NCI-H345 (cell line): ENCODE measurements at regions not wholly inside any gene's neighbourhood (a gene's known extent, or its start where the extent isn't known, plus 50 kb on each side); places are given as distances from the start of the nearest gene placed in this dataset.

Source experiments
- DNase-seq: peaks from one replicate; lab custom pipeline; 2025; lab: John Stamatoyannopoulos, UW

- no peak for DNase-seq
Observed at GRCh38 chr6:22027040-22027725, 269.7 kb downstream of the PRL start.

GRCh38 chr6:22028403-22029090, 268.3 kb downstream of the PRL start:
- no peak for DNase-seq

DNA sequence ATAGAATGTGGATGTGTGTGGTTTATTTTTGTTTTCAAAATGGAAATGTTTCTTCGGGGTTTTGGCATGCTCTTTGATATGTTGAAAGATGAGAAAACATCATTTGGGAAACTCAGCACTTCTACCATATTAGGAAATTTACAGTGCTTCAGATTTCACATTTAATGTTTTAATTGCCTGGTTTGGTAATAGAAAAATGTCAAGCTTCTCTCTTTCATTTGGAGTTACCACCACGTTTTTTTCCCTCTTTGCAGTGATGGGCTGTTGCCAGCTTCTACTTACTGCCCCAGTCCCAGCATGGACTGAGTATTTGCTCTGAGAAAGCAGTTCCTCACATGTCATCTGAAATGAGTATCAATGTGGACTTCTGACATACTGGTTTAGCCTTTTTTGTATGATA, 267.7 kb downstream of the PRL start:
- no peak for DNase-seq

DNA sequence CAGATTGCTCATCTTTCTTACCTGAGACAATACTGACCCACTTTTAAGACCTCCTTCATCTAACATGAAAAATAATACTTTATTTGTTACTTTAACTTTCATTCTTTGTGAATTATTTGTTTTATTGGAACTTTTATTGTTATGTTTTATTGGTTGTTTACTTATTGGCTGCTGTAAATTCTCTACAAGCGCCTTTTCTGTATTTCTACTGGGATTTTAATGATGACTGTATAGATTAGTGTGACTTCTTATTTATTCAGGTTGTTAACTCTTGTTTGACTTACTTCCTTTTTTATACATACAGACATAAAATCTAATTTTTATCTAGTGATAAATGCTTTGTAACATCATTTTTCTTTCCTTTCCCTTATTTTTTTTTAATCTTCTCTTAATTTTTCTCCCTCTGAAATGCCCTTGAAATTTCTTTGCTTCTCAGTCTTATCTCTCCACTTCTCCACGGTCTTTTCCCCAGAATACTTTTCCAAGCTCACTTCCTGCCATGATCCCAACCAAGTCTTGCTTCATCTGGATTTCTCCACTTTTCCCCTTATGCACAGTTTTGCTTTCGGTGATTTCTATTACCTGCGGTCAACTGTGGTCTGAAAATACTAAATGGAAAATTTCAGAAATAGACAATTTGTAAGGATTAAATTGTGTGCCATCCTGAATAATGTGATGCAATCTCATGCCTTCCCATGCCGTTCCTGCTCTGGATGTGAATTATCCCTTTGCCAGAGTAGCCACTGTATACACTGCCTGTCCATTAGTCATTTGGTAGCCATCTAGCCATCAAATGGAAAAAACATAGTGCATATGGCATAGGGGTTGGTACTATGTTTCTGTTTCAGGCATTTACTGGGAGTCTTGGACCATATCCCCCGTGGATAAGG, 265.9 kb downstream of the PRL start:
- DNase-seq: no peak

GRCh38 chr6:22035690-22036089, 261.1 kb downstream of the PRL start:
- DNase-seq: no peak

DNA sequence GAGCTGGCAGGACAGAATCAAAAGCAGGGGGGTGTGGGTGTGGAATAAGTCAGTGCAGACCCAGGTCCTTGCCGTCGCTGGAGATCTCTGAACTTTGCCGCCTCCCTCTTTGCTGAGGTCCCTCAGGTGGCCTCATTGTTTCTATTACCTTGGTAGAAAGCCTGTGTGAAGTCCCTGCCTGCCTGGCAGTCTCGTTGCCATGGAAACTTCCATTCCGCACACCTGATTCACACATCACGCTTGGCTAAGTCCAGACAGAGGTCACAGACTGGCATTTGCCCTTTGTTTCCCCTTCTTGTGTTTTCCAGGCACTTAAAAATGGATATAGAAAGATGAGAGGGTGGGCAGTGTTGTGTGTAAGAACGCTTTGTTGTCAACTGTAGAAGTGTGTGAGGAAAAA, 260.6 kb downstream of the PRL start:
- DNase-seq: peak; percentile 25

GRCh38 chr6:22036699-22037098, 260.1 kb downstream of the PRL start:
- DNase-seq: no peak

GRCh38 chr6:22041797-22042480, 254.9 kb downstream of the PRL start:
- DNase-seq: no peak

- no peak for DNase-seq
Observed at GRCh38 chr6:22042706-22043105, 254.1 kb downstream of the PRL start.

DNA sequence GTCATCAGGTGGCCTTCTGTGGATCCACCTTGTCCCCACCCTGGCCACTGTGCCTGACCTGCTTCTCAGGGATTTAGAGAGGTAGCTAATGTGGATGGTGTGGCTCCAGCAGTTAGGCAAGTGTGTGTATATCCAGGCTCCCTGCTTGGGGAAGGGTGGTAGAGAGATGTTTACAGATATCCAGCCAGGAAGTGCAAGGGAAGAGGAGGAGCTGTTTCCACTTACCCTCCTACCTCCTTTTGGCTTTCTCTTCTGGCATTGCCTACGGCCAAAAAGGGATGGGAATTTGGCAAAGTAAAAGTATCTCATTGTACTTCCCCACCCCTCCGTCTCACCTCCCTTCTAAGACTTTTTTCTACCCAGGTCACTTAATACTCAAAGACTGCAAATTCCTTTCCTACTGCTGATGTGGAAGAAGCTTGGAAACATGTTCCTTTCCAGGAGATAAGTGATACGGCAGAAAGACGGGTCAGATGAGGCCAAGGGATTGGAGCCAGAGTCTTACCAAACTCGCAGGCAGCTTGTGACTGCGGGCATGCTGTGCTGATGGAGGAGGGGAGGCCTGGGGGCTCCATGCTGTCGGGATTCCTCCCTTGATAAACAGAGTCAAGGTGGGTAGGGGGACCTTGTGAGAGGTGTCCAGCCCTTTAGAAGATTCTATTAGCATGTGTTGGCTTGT, 253.4 kb downstream of the PRL start:
- DNase-seq: no peak

DNA sequence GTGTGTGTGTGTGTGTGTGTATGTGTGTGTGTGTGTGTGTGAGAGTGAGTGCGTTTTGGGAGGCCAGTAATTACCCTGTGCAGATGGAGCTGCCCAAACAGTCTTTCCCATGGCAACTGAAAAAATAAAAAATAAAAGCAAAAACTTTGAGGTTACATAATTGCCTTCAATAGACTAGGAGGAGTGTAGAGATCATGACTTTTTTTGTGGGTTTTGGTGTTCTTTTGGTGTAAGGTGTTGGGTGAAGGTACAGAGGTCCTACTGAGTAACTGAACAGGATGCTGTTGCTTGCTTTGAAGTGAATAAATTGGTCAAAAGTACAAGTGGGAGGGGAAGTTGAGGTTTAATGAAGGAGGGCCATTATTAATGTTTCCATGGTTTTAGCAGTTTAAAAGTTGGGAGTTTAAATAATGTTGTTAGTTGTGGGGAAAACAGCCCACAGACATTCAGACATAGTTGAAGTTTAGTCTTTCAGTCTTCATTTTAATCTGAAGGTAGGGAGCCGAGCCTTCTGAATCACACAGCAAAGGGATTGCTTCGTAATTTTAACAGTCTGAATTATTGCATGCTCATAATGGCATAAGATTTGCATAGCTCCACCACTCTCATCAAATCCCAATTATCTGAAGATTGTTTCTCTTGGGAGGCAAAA, 251.4 kb downstream of the PRL start:
- no peak for DNase-seq

GRCh38 chr6:22049002-22049401, 247.8 kb downstream of the PRL start:
- no peak for DNase-seq

DNA sequence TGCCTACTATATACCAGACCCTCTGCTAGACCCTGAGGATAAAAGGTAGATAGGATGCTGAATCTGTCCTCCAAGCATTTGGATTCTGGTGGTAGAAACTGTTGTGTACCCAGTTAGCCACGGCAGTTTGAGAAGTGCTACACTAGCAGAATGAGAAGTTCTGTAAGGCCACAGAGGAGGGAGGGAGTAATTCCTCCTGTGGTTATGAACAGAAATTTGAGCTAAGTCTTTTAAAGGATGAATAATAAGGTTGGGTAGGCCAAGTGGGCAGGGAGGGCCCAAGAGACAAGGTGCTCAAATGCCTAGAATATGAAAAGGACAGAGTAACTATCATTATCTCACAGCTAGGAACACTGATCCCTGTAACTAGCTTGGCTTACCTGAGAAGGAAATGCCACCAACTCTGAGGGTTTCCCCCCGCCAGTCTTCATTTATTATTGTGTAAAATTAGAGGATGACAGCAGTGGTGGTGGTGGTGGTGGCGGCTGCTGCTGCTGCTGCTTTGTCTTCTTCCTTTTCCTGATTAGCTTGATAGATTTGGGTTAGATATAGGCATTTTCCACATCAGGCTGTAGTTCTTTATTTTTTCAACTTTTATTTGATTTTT, 243.3 kb downstream of the PRL start:
- no peak for DNase-seq

DNA sequence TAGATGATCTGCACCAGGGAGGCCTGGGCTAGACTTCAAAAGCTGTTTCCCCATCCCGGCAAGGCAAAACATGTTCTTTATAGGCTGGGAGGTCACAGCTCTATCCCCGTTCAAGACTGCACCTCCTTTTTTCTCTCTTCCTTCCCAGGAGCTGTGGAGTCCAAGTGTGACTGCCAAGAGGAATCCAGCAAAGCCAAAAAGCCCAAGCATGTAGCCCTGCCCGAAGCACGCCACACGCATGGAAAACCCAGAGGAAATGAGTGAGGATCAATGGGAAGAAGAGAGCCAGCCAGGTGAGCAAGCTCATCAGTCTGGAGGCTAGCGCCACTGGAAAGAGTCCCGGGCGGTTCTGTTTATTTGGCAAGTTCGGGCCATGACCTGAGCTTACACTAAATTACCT, 240.4 kb downstream of the PRL start:
- no peak for DNase-seq

- DNase-seq: no peak
Observed at GRCh38 chr6:22057962-22058361, 238.9 kb downstream of the PRL start.

DNA sequence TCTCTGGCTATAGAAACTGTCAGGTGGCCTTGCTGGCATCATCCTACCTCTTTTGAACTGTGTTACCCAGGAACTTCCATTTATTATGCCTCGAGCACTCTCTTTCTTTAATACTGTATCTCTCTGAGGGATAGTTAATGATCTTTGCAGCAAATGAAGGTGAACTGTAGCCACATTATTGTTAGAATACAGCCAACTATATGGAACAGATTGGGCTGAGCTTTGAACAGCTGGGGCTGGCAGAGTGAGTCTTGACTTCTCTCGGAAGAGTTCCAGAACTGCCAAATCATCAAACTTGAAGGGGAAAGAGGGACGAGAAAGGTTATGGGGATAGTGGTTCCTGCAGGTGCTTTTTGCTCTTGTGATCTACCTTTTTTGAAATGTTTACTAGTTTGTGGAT, 237.7 kb downstream of the PRL start:
- DNase-seq: no peak

GRCh38 chr6:22059946-22060345, 236.9 kb downstream of the PRL start:
- no peak for DNase-seq

GRCh38 chr6:22062807-22063408, 233.9 kb downstream of the PRL start:
- no peak for DNase-seq

- no peak for DNase-seq
Observed at GRCh38 chr6:22064558-22064957, 232.3 kb downstream of the PRL start.

GRCh38 chr6:22067122-22067521, 229.7 kb downstream of the PRL start:
- no peak for DNase-seq
